ENCODE measurements at regions not wholly inside any gene's neighbourhood (a gene's known extent, or its start where the extent isn't known, plus 50 kb on each side); places are given as distances from the start of the nearest gene placed in this dataset.

DNA sequence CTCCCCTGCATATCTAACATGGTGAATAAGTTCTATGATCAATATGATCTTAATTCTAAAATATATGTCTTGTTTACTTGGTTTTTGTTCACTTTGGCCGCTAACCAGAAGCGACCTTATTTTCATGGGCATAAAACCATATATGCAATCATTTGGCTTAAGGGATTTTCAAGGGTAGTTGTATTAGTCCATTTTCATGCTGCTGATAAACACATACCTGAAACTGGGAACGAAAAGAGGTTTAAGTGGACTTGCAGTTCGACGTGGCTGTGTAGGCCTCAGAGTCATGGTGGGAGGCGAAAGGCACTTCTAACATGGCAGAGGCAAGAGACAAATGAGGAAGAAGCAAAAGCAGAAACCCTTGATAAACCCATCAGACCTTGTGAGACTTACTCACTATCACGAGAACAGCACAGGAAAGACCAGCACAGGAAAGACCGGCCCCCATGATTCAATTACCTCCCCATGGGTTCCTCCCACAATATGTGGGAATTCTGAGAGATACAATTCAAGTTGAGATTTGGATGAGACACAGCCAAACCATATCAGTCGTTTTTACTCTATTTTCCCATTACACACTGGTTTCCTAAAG lies 114.3 kb upstream of the CPEB2 start:
- Histone ChIP-seq H3K4me1 (replicated peaks in 1 of 4; ENCODE audit: control insufficient read depth in 3 of 4, insufficient read depth in 4 of 4, low read length in 3 of 4) (no peaks in the 10 kb centered on the region), H3K27me3 (replicated peaks in 1 of 4; ENCODE audit: control insufficient read depth in 3 of 4, extremely low read depth in 1 of 4, insufficient read depth in 3 of 4, low read length in 3 of 4) (peaks cover 0 to 1% (median 0%) of the 10 kb centered on the region in 4 experiments; a peak in 1 of 7 replicates), H3K79me2 (ENCODE audit: control insufficient read depth in 1 of 2, insufficient read depth in 2 of 2, low read length in 2 of 2) (no peaks in the 10 kb centered on the region), H4K5ac (ENCODE audit: insufficient read length, low read depth, low read length) (no peak overlapping the region), H2BK20ac (ENCODE audit: low read length) (no peak overlapping the region), H3K18ac (ENCODE audit: extremely low read depth, low read length) (no peak overlapping the region), H3K23me2 (ENCODE audit: low read depth, low read length) (no peaks in the 10 kb centered on the region; the same call in 1 of the 2 replicates), H4K20me1 (replicated peaks in 1 of 2; ENCODE audit: control insufficient read depth in 1 of 2, insufficient read depth in 2 of 2, low read length in 2 of 2) (no peaks in the 10 kb centered on the region), H3K79me1 (ENCODE audit: low read depth, low read length) (no peaks in the 10 kb centered on the region), H2BK5ac (ENCODE audit: low read depth, low read length) (no peak overlapping the region), H2BK12ac (ENCODE audit: low read depth, low read length) (no peak overlapping the region), H3K4ac (replicated peaks; ENCODE audit: insufficient read length, low read depth, low read length) (no peak overlapping the region), H2BK15ac (ENCODE audit: low read length) (no peak overlapping the region), H4K8ac (ENCODE audit: extremely low read depth, insufficient read depth, low read length) (no peak overlapping the region), H3K14ac (ENCODE audit: insufficient read length) (no peak overlapping the region), H3K9ac (replicated peaks in 1 of 4; ENCODE audit: extremely low read depth in 1 of 4, low read depth in 3 of 4, low read length in 3 of 4) (no peak overlapping the region), H3K4me3 (ENCODE audit: extremely low read depth in 1 of 4, insufficient read depth in 2 of 4, low read depth in 3 of 4, low read length in 4 of 4) (no peak overlapping the region), H3K4me2 (ENCODE audit: insufficient read depth in 1 of 2, low read depth in 2 of 2, low read length in 2 of 2) (no peak overlapping the region), H3K36me3 (ENCODE audit: control insufficient read depth in 2 of 4, insufficient read depth in 4 of 4, low read length in 3 of 4) (no peaks in the 10 kb centered on the region), H2AFZ (ENCODE audit: low read length) (0 out of 2 replicates have a peak overlapping the region, but pooled peaks have one; percentile 55), H4K91ac (replicated peaks; ENCODE audit: insufficient read length, low read length) (no peak overlapping the region), H3K23ac (ENCODE audit: insufficient read length) (no peak overlapping the region), H3K9me3 (ENCODE audit: insufficient read depth in 2 of 2, low read depth in 1 of 2, low read length in 1 of 2) (no peaks in the 10 kb centered on the region), H2BK120ac (replicated peaks; ENCODE audit: low read depth, low read length) (no peak overlapping the region), H3K56ac (replicated peaks; ENCODE audit: insufficient read length, low read depth, low read length) (no peak overlapping the region), H3K27ac (ENCODE audit: low read depth, low read length) (no peak overlapping the region), H2AK5ac (ENCODE audit: low read depth, low read length) (no peak overlapping the region)
- DNase-seq (ENCODE audit: low read depth in 1 of 2, low spot score in 2 of 2) (no peak), FAIRE-seq (no peak)
- CTCF ChIA-PET (ENCODE audit: partially characterized antibody) = interaction anchor here (2.0 kb wide), 1 partner anchor 16 kb away, joined by 8 read pairs; no protein-coding TSS in a partner anchor
- POLR2A ChIA-PET (ENCODE audit: partially characterized antibody) = no interaction called here
- 86% methylated on average over 9 of the region's 9 CpGs; no CpG with 5 or more reads in 1 of the 2 experiments for WGBS, 2 experiments (ENCODE audit: extremely low coverage in 1 of 2, insufficient coverage in 1 of 2, insufficient read length in 1 of 2, insufficient replicate concordance in 2 of 2, low coverage in 1 of 2, low lambda C conversion rate in 2 of 2, missing lambda C conversion rate in 1 of 2)
- TF ChIP-seq PHF8 (conservative IDR thresholded peaks at IDR 0.05; ENCODE audit: low read depth, low read length) (no peak), SP2 (IDR thresholded peaks at IDR 0.05; ENCODE audit: low read length) (no peak), CHD1 (IDR thresholded peaks at IDR 0.05; ENCODE audit: low read depth, low read length) (no peak), SIN3A (conservative IDR thresholded peaks at IDR 0.05 in 1 of 2, IDR thresholded peaks at IDR 0.05 in 1 of 2; ENCODE audit: low read depth in 1 of 2, low read length in 2 of 2) (no peak), EGR1 (IDR thresholded peaks at IDR 0.05; ENCODE audit: borderline replicate concordance, low read depth, low read length) (no peak), RFX5 (IDR thresholded peaks at IDR 0.05; ENCODE audit: borderline replicate concordance, low read depth, low read length) (no peak), CBX8 (IDR thresholded peaks at IDR 0.05; ENCODE audit: borderline replicate concordance, low read depth, low read length) (no peak), BCL11A (IDR thresholded peaks at IDR 0.05; ENCODE audit: low read depth in 2 of 2, low read length in 2 of 2) (no peak)
- TF ChIP-seq, protein P1, sequence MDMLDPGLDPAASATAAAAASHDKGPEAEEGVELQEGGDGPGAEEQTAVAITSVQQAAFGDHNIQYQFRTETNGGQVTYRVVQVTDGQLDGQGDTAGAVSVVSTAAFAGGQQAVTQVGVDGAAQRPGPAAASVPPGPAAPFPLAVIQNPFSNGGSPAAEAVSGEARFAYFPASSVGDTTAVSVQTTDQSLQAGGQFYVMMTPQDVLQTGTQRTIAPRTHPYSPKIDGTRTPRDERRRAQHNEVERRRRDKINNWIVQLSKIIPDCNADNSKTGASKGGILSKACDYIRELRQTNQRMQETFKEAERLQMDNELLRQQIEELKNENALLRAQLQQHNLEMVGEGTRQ (IDR thresholded peaks at IDR 0.05; ENCODE audit: low read length) = no peak
- TF ChIP-seq, protein P2, sequence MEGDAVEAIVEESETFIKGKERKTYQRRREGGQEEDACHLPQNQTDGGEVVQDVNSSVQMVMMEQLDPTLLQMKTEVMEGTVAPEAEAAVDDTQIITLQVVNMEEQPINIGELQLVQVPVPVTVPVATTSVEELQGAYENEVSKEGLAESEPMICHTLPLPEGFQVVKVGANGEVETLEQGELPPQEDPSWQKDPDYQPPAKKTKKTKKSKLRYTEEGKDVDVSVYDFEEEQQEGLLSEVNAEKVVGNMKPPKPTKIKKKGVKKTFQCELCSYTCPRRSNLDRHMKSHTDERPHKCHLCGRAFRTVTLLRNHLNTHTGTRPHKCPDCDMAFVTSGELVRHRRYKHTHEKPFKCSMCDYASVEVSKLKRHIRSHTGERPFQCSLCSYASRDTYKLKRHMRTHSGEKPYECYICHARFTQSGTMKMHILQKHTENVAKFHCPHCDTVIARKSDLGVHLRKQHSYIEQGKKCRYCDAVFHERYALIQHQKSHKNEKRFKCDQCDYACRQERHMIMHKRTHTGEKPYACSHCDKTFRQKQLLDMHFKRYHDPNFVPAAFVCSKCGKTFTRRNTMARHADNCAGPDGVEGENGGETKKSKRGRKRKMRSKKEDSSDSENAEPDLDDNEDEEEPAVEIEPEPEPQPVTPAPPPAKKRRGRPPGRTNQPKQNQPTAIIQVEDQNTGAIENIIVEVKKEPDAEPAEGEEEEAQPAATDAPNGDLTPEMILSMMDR (IDR thresholded peaks at IDR 0.05; ENCODE audit: control extremely low read depth in 1 of 3, insufficient read depth in 1 of 3, low read depth in 1 of 3, low read length in 3 of 3) = no peak

Data from H1 (cell line).